ENCODE measurements at regions not wholly inside any gene's neighbourhood (a gene's known extent, or its start where the extent isn't known, plus 50 kb on each side); places are given as distances from the start of the nearest gene placed in this dataset.

GRCh38 chr10:127797339-127797738 is 60.4 kb downstream of the FOXI2 start:
- TF ChIP-seq CTCF (IDR thresholded peaks at IDR 0.05; ENCODE audit: insufficient read depth, low read length), result no peak
- no peak for TF ChIP-seq GABPA (IDR thresholded peaks at IDR 0.05; ENCODE audit: low read depth)
- TF ChIP-seq REST (IDR thresholded peaks at IDR 0.05; ENCODE audit: insufficient replicate concordance, low read depth), result no peak
- TF ChIP-seq POLR2AphosphoS5 (IDR thresholded peaks at IDR 0.05; ENCODE audit: low read depth), result no peak

Measured in HL-60 (cell line).